Lower leg skin (tissue), 4 donors: ENCODE measurements at regions not wholly inside any gene's neighbourhood (a gene's known extent, or its start where the extent isn't known, plus 50 kb on each side); places are given as distances from the start of the nearest gene placed in this dataset.

Source experiments
- DNase-seq, 2 donors: peaks; one replicate each; pipeline ENCODE4 v3.0.0-alpha.2; 2019; ENCODE audit warnings: low spot score in 2 of 2
- H3K4me3 ChIP-seq: fragments of 200-600 bp; sonication (generic); 2 replicates; pipeline ENCODE4 v1.5.1; 2017; ENCODE audit warnings: mild to moderate bottlenecking, low read depth; ENCODE audit not compliant: poor library complexity, severe bottlenecking
- CTCF ChIP-seq, 3 donors: fragments of 450-650 bp; IDR thresholded peaks; one replicate each; pipeline ENCODE4 v1.5.1; 2016; ENCODE audit warnings: antibody characterized with exemption in 3 of 3, mild to moderate bottlenecking in 3 of 3, moderate library complexity in 2 of 3
- POLR2A ChIP-seq, 2 donors: fragments of 450-650 bp; IDR thresholded peaks; one replicate each; pipeline ENCODE4 v1.6.1; 2016 to 2017; ENCODE audit warnings: antibody characterized with exemption in 2 of 2, mild to moderate bottlenecking in 1 of 2, moderate library complexity in 1 of 2
- WGBS, 2 donors: methylation state at CpG; one replicate each; pipeline ENCODE4 v1.1.5; 2018; 5-methylcytosine and 5-hydroxymethylcytosine counted together
- intact Hi-C: fragments of 100-400 bp; cut with DNase I; formaldehyde crosslinking; loops from one replicate; pipeline ENCODE4 v1.15.0; 2023; ENCODE audit warnings: low total_unique reads

- intact Hi-C loops, result no loop called here
- peak in 1 of 2 donors; percentile 72 for DNase-seq
- 87 to 89% methylated on average over 5 to 10 of the region's 10 CpGs for WGBS, 2 donors
- TF ChIP-seq CTCF (IDR thresholded peaks at IDR 0.05) (no peak), POLR2A (IDR thresholded peaks at IDR 0.05) (no peak)
- H3K4me3 ChIP-seq, result no peak overlapping the region
Measured at GRCh38 chr11:120056301-120057027, 81.4 kb downstream of the TRIM29 start.

- intact Hi-C loops, result no loop called here
- TF ChIP-seq CTCF (IDR thresholded peaks at IDR 0.05) (no peak), POLR2A (IDR thresholded peaks at IDR 0.05) (no peak)
- DNase-seq, result peak in 1 of 2 donors; percentile 56
- no peak overlapping the region for H3K4me3 ChIP-seq
Measured at GRCh38 chr11:120055646-120056045, 82.3 kb downstream of the TRIM29 start.

- no peak for DNase-seq
- intact Hi-C loops, result no loop called here
- WGBS, 2 donors, result 82 to 87% methylated on average over 4 of the region's 4 CpGs
- H3K4me3 ChIP-seq, result no peak overlapping the region
- no peak for TF ChIP-seq POLR2A (IDR thresholded peaks at IDR 0.05)
- no peak for TF ChIP-seq CTCF (IDR thresholded peaks at IDR 0.05)
Measured at GRCh38 chr11:120054753-120055045, 83.2 kb downstream of the TRIM29 start.

- WGBS, 2 donors, result 81 to 95% methylated on average over 3 of the region's 3 CpGs
- TF ChIP-seq POLR2A (IDR thresholded peaks at IDR 0.05) (no peak), CTCF (IDR thresholded peaks at IDR 0.05) (no peak)
- intact Hi-C loops, result no loop called here
- DNase-seq, result peak in 1 of 2 donors; percentile 53
- H3K4me3 ChIP-seq, result no peak overlapping the region
Measured at GRCh38 chr11:120054016-120054752, 83.7 kb downstream of the TRIM29 start.

DNA sequence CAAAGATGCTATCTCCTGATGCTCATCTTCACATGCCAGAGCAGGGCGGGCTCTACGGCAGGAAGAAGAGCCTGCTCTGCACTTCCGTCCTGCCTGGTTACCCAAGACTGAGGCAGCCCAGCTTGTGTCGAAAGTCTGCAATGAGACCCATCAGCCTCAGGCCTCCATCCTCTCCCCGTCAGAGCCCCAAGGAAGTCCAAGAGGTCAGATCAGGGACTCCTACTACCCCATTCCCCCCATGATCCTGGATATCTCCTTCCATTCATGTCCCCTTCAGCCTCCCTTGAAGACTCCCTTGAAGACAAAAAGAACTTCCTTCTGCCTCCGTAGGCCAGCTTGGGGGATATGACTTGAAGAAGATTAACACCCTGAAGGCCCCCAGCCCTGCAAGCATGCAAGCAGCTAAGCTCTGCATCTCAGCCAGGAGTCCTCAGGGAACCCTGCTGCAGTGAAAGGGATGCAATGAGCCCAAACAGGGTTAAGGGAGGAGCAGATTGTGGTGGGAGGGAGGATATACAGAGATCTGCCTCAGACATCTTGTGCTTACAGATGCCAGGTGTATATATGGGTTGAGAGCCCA is 85.6 kb downstream of the TRIM29 start:
- peak in 1 of 2 donors; percentile 40 for DNase-seq
- no peak overlapping the region for H3K4me3 ChIP-seq
- 91 to 94% methylated on average over 6 of the region's 6 CpGs for WGBS, 2 donors
- TF ChIP-seq POLR2A (IDR thresholded peaks at IDR 0.05), result no peak
- no peak for TF ChIP-seq CTCF (IDR thresholded peaks at IDR 0.05)
- intact Hi-C loops, result no loop called here
